Adrenal gland (tissue), 5 donors: ENCODE measurements at regions not wholly inside any gene's neighbourhood (a gene's known extent, or its start where the extent isn't known, plus 50 kb on each side); places are given as distances from the start of the nearest gene placed in this dataset.

Experiments
- CTCF ChIP-seq, 6 experiments: fragments of 450-650 bp in 4 of 6; fragments of 200-600 bp in 2 of 6; sonication (generic) in 1 of 6; IDR thresholded peaks; 1 replicate in 5 of 6; 2 replicates in 1 of 6; pipeline versions ENCODE4 v1.5.1 to v1.8.0; 2016 to 2021; ENCODE audit warnings: antibody characterized with exemption in 6 of 6, mild to moderate bottlenecking in 2 of 6, moderate library complexity in 1 of 6
- POLR2A ChIP-seq, 2 donors: fragments of 450-650 bp; IDR thresholded peaks; one replicate each; pipeline ENCODE4 v1.6.1; 2017; ENCODE audit warnings: antibody characterized with exemption in 2 of 2, mild to moderate bottlenecking in 2 of 2, moderate library complexity in 1 of 2
- donor health status: DM: no; HTN: no; CAD: no.

- TF ChIP-seq POLR2A (IDR thresholded peaks at IDR 0.05) (no peak), CTCF (IDR thresholded peaks at IDR 0.05) (no peak)
These were observed 78.3 kb upstream of the ANO4 start for GRCh38 chr12:100715976-100716944.
